ENCODE measurements at regions not wholly inside any gene's neighbourhood (a gene's known extent, or its start where the extent isn't known, plus 50 kb on each side); places are given as distances from the start of the nearest gene placed in this dataset.

DNA sequence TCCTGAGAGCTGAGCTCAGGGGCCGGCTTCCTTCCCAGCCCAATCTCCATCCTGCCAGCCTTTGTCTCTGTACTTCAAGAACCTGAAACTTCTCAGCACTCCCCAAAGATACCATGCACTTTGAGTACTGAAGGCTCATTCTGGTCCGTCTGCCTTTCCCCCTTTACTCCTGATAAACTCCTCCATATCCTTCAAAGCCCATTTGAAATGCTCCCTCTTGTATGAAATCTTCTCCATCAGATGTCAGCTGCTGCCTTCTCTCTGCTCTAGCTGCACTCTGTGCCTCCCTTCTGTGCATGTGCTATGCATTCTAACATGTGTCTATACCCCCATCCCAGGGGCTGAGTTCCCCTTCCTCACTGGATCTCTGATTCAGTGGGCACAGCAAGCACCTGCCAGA is 52.1 kb downstream of the PITPNM2 start:
- no peak overlapping the region for H3K4me3 ChIP-seq (ENCODE audit: insufficient read depth, low read depth, low read length)
- FAIRE-seq: no peak
- H3K27ac Mint-ChIP-seq (ENCODE audit: unreplicated experiment): no peak overlapping the region
- peaks cover 62% of the 10 kb centered on the region for H4K20me1 ChIP-seq (ENCODE audit: insufficient read depth, low read length)
- no peak overlapping the region for H3K4me3 Mint-ChIP-seq (ENCODE audit: unreplicated experiment)
- H3K4me1 ChIP-seq (ENCODE audit: insufficient read depth, low read length): peaks cover 16% of the 10 kb centered on the region
- peaks cover 14% of the 10 kb centered on the region for H3K4me1 Mint-ChIP-seq (ENCODE audit: low read depth, unreplicated experiment)
- H3K27me3 Mint-ChIP-seq (ENCODE audit: low read depth, unreplicated experiment): peaks cover 2% of the 10 kb centered on the region
- no peak overlapping the region for H3K9ac ChIP-seq (ENCODE audit: low read length)
- H3K27me3 ChIP-seq (ENCODE audit: insufficient read depth, low read length): peaks cover 8% of the 10 kb centered on the region
- no peaks in the 10 kb centered on the region for H3K9me3 Mint-ChIP-seq (ENCODE audit: unreplicated experiment)
- H3K36me3 Mint-ChIP-seq (ENCODE audit: low read depth, unreplicated experiment): peaks cover 4% of the 10 kb centered on the region
- H3K36me3 ChIP-seq (ENCODE audit: insufficient read depth, low read length): no peaks in the 10 kb centered on the region
- no peak overlapping the region for H2AFZ ChIP-seq (ENCODE audit: low read depth, low read length)
- H3K27ac ChIP-seq (ENCODE audit: low read depth, low read length): no peak overlapping the region
- H3K9me3 ChIP-seq (ENCODE audit: insufficient read depth, low read depth, low read length): no peaks in the 10 kb centered on the region
- H3K4me2 ChIP-seq (ENCODE audit: low read length): no peak overlapping the region
- TF ChIP-seq, protein P1, sequence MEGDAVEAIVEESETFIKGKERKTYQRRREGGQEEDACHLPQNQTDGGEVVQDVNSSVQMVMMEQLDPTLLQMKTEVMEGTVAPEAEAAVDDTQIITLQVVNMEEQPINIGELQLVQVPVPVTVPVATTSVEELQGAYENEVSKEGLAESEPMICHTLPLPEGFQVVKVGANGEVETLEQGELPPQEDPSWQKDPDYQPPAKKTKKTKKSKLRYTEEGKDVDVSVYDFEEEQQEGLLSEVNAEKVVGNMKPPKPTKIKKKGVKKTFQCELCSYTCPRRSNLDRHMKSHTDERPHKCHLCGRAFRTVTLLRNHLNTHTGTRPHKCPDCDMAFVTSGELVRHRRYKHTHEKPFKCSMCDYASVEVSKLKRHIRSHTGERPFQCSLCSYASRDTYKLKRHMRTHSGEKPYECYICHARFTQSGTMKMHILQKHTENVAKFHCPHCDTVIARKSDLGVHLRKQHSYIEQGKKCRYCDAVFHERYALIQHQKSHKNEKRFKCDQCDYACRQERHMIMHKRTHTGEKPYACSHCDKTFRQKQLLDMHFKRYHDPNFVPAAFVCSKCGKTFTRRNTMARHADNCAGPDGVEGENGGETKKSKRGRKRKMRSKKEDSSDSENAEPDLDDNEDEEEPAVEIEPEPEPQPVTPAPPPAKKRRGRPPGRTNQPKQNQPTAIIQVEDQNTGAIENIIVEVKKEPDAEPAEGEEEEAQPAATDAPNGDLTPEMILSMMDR (IDR thresholded peaks at IDR 0.05; ENCODE audit: insufficient read depth, low read depth, low read length): no peak
- no peak for TF ChIP-seq EZH2 (IDR thresholded peaks at IDR 0.05; ENCODE audit: insufficient read depth, low read length)
- H3K79me2 ChIP-seq (ENCODE audit: insufficient read depth, low read length): no peaks in the 10 kb centered on the region
- DNase-seq (ENCODE audit: low read depth): no peak

DNA sequence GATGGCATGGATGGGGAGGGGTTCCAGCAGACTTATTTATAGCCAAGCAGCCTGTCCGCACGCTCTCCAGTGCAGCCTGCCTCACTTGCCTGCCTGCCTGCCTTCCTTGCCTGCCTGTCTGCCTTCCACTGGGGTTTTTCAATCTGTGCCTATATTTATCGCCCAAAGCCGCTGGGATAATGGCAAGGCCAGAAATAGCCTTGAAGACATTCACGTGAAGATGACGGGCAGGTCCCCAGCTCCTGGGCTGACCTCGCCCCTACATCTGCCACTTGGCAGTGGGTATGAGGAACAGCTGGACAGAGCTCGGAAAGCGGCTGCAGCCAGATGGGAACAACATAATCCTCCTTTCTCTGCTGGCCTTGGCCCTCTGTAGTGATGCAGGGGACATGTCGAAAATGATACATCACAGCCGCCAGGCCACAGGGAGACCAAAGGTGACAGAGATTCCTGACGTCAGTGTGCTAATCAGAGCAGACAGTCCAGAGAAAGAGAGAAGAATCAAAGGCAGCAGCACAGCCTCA is 53.3 kb downstream of the PITPNM2 start:
- H3K36me3 ChIP-seq (ENCODE audit: insufficient read depth, low read length): no peaks in the 10 kb centered on the region
- peaks cover 2% of the 10 kb centered on the region for H3K36me3 Mint-ChIP-seq (ENCODE audit: low read depth, unreplicated experiment)
- H3K79me2 ChIP-seq (ENCODE audit: insufficient read depth, low read length): no peaks in the 10 kb centered on the region
- DNase-seq (ENCODE audit: low read depth) (no peak), FAIRE-seq (no peak)
- no peaks in the 10 kb centered on the region for H3K9me3 ChIP-seq (ENCODE audit: insufficient read depth, low read depth, low read length)
- peaks cover 2% of the 10 kb centered on the region for H3K27me3 Mint-ChIP-seq (ENCODE audit: low read depth, unreplicated experiment)
- H3K4me2 ChIP-seq (ENCODE audit: low read length): no peak overlapping the region
- H2AFZ ChIP-seq (ENCODE audit: low read depth, low read length): no peak overlapping the region
- H3K9ac ChIP-seq (ENCODE audit: low read length): no peak overlapping the region
- no peak overlapping the region for H3K4me3 ChIP-seq (ENCODE audit: insufficient read depth, low read depth, low read length)
- peaks cover 9% of the 10 kb centered on the region for H3K4me1 Mint-ChIP-seq (ENCODE audit: low read depth, unreplicated experiment)
- TF ChIP-seq EZH2 (IDR thresholded peaks at IDR 0.05; ENCODE audit: insufficient read depth, low read length): no peak
- TF ChIP-seq, protein P1 (IDR thresholded peaks at IDR 0.05; ENCODE audit: insufficient read depth, low read depth, low read length): no peak
- H3K27me3 ChIP-seq (ENCODE audit: insufficient read depth, low read length): peaks cover 8% of the 10 kb centered on the region
- H3K4me3 Mint-ChIP-seq (ENCODE audit: unreplicated experiment): no peak overlapping the region
- no peaks in the 10 kb centered on the region for H3K9me3 Mint-ChIP-seq (ENCODE audit: unreplicated experiment)
- peaks cover 62% of the 10 kb centered on the region for H4K20me1 ChIP-seq (ENCODE audit: insufficient read depth, low read length)
- H3K27ac ChIP-seq (ENCODE audit: low read depth, low read length): no peak overlapping the region
- H3K27ac Mint-ChIP-seq (ENCODE audit: unreplicated experiment): no peak overlapping the region
- peaks cover 14% of the 10 kb centered on the region for H3K4me1 ChIP-seq (ENCODE audit: insufficient read depth, low read length)

DNA sequence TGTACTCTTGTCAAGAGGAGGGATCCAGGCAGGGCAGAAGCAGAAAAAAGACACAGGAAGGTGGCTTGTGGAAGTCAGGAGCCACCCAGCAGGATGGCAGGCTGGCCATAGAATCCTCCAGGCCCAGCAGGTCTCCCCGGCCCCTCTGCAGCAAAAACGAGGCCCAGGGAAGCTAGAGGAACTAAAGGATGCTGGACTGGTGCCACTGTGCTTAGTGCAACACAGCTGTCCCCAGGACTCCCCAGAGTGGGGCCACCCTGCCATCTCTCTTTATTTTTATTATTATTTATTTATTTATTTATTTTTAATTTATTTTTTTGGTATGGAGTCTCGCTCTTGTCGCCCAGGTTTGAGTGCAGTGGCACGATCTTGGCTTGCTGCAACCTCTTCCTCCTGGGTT is 54.1 kb downstream of the PITPNM2 start:
- no peak overlapping the region for H3K9ac ChIP-seq (ENCODE audit: low read length)

More for the DNA sequence above, 54.1 kb downstream of the PITPNM2 start:
- no peak overlapping the region for H2AFZ ChIP-seq (ENCODE audit: low read depth, low read length)
- H4K20me1 ChIP-seq (ENCODE audit: insufficient read depth, low read length): peaks cover 64% of the 10 kb centered on the region
- FAIRE-seq (no peak), DNase-seq (ENCODE audit: low read depth) (no peak)
- H3K4me3 Mint-ChIP-seq (ENCODE audit: unreplicated experiment): no peak overlapping the region
- no peak overlapping the region for H3K27ac ChIP-seq (ENCODE audit: low read depth, low read length)
- H3K4me3 ChIP-seq (ENCODE audit: insufficient read depth, low read depth, low read length): no peak overlapping the region
- H3K36me3 Mint-ChIP-seq (ENCODE audit: low read depth, unreplicated experiment): peaks cover 2% of the 10 kb centered on the region
- H3K4me1 Mint-ChIP-seq (ENCODE audit: low read depth, unreplicated experiment): peaks cover 5% of the 10 kb centered on the region
- peaks cover 2% of the 10 kb centered on the region for H3K27me3 Mint-ChIP-seq (ENCODE audit: low read depth, unreplicated experiment)
- H3K4me1 ChIP-seq (ENCODE audit: insufficient read depth, low read length): peaks cover 13% of the 10 kb centered on the region
- H3K27ac Mint-ChIP-seq (ENCODE audit: unreplicated experiment): no peak overlapping the region
- no peaks in the 10 kb centered on the region for H3K9me3 ChIP-seq (ENCODE audit: insufficient read depth, low read depth, low read length)
- no peaks in the 10 kb centered on the region for H3K36me3 ChIP-seq (ENCODE audit: insufficient read depth, low read length)
- H3K9me3 Mint-ChIP-seq (ENCODE audit: unreplicated experiment): no peaks in the 10 kb centered on the region
- H3K79me2 ChIP-seq (ENCODE audit: insufficient read depth, low read length): no peaks in the 10 kb centered on the region
- TF ChIP-seq, protein P1 (IDR thresholded peaks at IDR 0.05; ENCODE audit: insufficient read depth, low read depth, low read length): no peak
- TF ChIP-seq EZH2 (IDR thresholded peaks at IDR 0.05; ENCODE audit: insufficient read depth, low read length): no peak
- H3K27me3 ChIP-seq (ENCODE audit: insufficient read depth, low read length): peaks cover 8% of the 10 kb centered on the region
- H3K4me2 ChIP-seq (ENCODE audit: low read length): no peak overlapping the region

Data from astrocyte (in vitro differentiated cells and primary cell).